Colonic mucosa (tissue), 4 donors: ENCODE measurements at regions not wholly inside any gene's neighbourhood (a gene's known extent, or its start where the extent isn't known, plus 50 kb on each side); places are given as distances from the start of the nearest gene placed in this dataset.
"Not testable (repeated sequence)": the region's sequence is repeated elsewhere in the genome, so short reads cannot be mapped to it uniquely, and the experiment has no call there.

ENCODE experiments used
- DNase-seq: peaks from one replicate; pipeline ENCODE4 v3.0.0-alpha.2; 2020
- H3K27ac ChIP-seq: fragments of 200-600 bp; one replicate; pipeline ENCODE4 v1.8.0; 2021
- H3K27me3 ChIP-seq: fragments of 200-600 bp; one replicate; pipeline ENCODE4 v1.8.0; 2021
- H3K36me3 ChIP-seq: fragments of 200-600 bp; one replicate; pipeline ENCODE4 v1.8.0; 2021
- H3K4me1 ChIP-seq: fragments of 200-600 bp; one replicate; pipeline ENCODE4 v1.8.0; 2021; ENCODE audit warnings: mild to moderate bottlenecking
- H3K4me3 ChIP-seq: fragments of 200-600 bp; one replicate; pipeline ENCODE4 v1.8.0; 2021
- H3K9ac ChIP-seq, 2 donors: one replicate each; pipeline ENCODE4 v1.7.0; 2013; ENCODE audit warnings: control low read depth in 2 of 2, low read depth in 2 of 2, low read length in 2 of 2
- H3K9me3 ChIP-seq: fragments of 200-600 bp; one replicate; pipeline ENCODE4 v1.8.0; 2021
- CTCF ChIP-seq: fragments of 200-600 bp; IDR thresholded peaks from one replicate; pipeline ENCODE4 v1.8.0; 2022; ENCODE audit warnings: antibody characterized with exemption, mild to moderate bottlenecking
- intact Hi-C: fragments of 100-400 bp; cut with DNase I; formaldehyde crosslinking; loops from one replicate; pipeline ENCODE4 v1.14.1; 2022
- donor health status: healthy.
- donor health status: DM: no; HTN: no; CAD: no.
- donor health status: DM: no; HTN: no; CAD: no.

- Histone ChIP-seq H3K36me3 (no peaks in the 10 kb centered on the region), H3K9ac (no peak overlapping the region), H3K9me3 (no peaks in the 10 kb centered on the region), H3K27me3 (no peaks in the 10 kb centered on the region), H3K27ac (no peak overlapping the region), H3K4me3 (no peak overlapping the region), H3K4me1 (no peaks in the 10 kb centered on the region)
- DNase-seq: no peak
- TF ChIP-seq CTCF: no peak
- intact Hi-C loops: no loop called here
Observed at GRCh38 chrX:96591421-96591820, 93.2 kb upstream of the DIAPH2 start.

GRCh38 chrX:96597847-96598246, 86.8 kb upstream of the DIAPH2 start:
- H3K9ac ChIP-seq, H3K36me3 ChIP-seq, DNase-seq, H3K9me3 ChIP-seq, H3K4me1 ChIP-seq, H3K4me3 ChIP-seq, H3K27me3 ChIP-seq, intact Hi-C loops, H3K27ac ChIP-seq: not testable (repeated sequence)

GRCh38 chrX:96611619-96612362, 72.9 kb upstream of the DIAPH2 start:
- no peak for TF ChIP-seq CTCF
- Histone ChIP-seq H3K9ac (no peak overlapping the region), H3K4me1 (no peaks in the 10 kb centered on the region), H3K4me3 (no peak overlapping the region), H3K36me3 (no peaks in the 10 kb centered on the region), H3K9me3 (no peaks in the 10 kb centered on the region), H3K27me3 (peaks cover 4% of the 10 kb centered on the region), H3K27ac (no peak overlapping the region)
- intact Hi-C loops: no loop called here
- DNase-seq: no peak

GRCh38 chrX:96615448-96615847, 69.2 kb upstream of the DIAPH2 start:
- H3K4me3 ChIP-seq: no peak overlapping the region
- H3K27ac ChIP-seq: no peak overlapping the region
- no peak for DNase-seq
- intact Hi-C loops: no loop called here
- no peaks in the 10 kb centered on the region for H3K9me3 ChIP-seq
- H3K4me1 ChIP-seq: no peaks in the 10 kb centered on the region
- H3K9ac ChIP-seq: no peak overlapping the region
- H3K27me3 ChIP-seq: peaks cover 1% of the 10 kb centered on the region
- TF ChIP-seq CTCF: no peak
- no peaks in the 10 kb centered on the region for H3K36me3 ChIP-seq

GRCh38 chrX:96619588-96619987, 65.1 kb upstream of the DIAPH2 start:
- H3K4me3 ChIP-seq: no peak overlapping the region
- no peak overlapping the region for H3K9ac ChIP-seq
- H3K4me1 ChIP-seq: no peaks in the 10 kb centered on the region
- intact Hi-C loops: no loop called here
- H3K27me3 ChIP-seq: no peaks in the 10 kb centered on the region
- DNase-seq: no peak
- no peaks in the 10 kb centered on the region for H3K9me3 ChIP-seq
- no peak for TF ChIP-seq CTCF
- no peaks in the 10 kb centered on the region for H3K36me3 ChIP-seq
- no peak overlapping the region for H3K27ac ChIP-seq

- Histone ChIP-seq H3K27me3 (no peaks in the 10 kb centered on the region), H3K4me1 (no peaks in the 10 kb centered on the region), H3K4me3 (no peak overlapping the region), H3K9ac (no peak overlapping the region), H3K9me3 (no peaks in the 10 kb centered on the region), H3K36me3 (no peaks in the 10 kb centered on the region), H3K27ac (no peak overlapping the region)
- DNase-seq: no peak
- intact Hi-C loops: no loop called here
- TF ChIP-seq CTCF: no peak
Observed at GRCh38 chrX:96621811-96622210, 62.8 kb upstream of the DIAPH2 start.
